ENCODE measurements at regions not wholly inside any gene's neighbourhood (a gene's known extent, or its start where the extent isn't known, plus 50 kb on each side); places are given as distances from the start of the nearest gene placed in this dataset.

- in situ Hi-C loops (cut with MboI; ENCODE audit: low pct_ligation_motif_present in 1 of 4, low pct_unique_long_range_greater_than_20kb in 1 of 4, low sequenced_read_pairs in 3 of 4): no loop called here
- 76% methylated on average over 4 of the region's 14 CpGs; no CpG with 5 or more reads in 1 of the 2 donors for WGBS, 2 donors (ENCODE audit: low coverage in 1 of 2)
- H3K4me1 ChIP-seq: no peaks in the 10 kb centered on the region
- no peak overlapping the region for H3K27ac ChIP-seq
- no peaks in the 10 kb centered on the region for H3K36me3 ChIP-seq
- TF ChIP-seq EP300 (IDR thresholded peaks at IDR 0.05; ENCODE audit: low read depth): no peak
- no peak for TF ChIP-seq POLR2A (IDR thresholded peaks at IDR 0.05)
- TF ChIP-seq POLR2AphosphoS5 (IDR thresholded peaks at IDR 0.05): no peak
- TF ChIP-seq, protein P1, sequence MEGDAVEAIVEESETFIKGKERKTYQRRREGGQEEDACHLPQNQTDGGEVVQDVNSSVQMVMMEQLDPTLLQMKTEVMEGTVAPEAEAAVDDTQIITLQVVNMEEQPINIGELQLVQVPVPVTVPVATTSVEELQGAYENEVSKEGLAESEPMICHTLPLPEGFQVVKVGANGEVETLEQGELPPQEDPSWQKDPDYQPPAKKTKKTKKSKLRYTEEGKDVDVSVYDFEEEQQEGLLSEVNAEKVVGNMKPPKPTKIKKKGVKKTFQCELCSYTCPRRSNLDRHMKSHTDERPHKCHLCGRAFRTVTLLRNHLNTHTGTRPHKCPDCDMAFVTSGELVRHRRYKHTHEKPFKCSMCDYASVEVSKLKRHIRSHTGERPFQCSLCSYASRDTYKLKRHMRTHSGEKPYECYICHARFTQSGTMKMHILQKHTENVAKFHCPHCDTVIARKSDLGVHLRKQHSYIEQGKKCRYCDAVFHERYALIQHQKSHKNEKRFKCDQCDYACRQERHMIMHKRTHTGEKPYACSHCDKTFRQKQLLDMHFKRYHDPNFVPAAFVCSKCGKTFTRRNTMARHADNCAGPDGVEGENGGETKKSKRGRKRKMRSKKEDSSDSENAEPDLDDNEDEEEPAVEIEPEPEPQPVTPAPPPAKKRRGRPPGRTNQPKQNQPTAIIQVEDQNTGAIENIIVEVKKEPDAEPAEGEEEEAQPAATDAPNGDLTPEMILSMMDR (IDR thresholded peaks at IDR 0.05): no peak
- DNase-seq: no peak
- H3K9me3 ChIP-seq: no peaks in the 10 kb centered on the region
- intact Hi-C loops (cut with DNase I; ENCODE audit: low total_unique reads): no loop called here
- no peaks in the 10 kb centered on the region for H3K27me3 ChIP-seq
- no peak overlapping the region for H3K4me3 ChIP-seq
These were observed 160.1 kb downstream of the SALL1 start for GRCh38 chr16:50991006-50991405.

- in situ Hi-C loops (cut with MboI; ENCODE audit: low pct_ligation_motif_present in 1 of 4, low pct_unique_long_range_greater_than_20kb in 1 of 4, low sequenced_read_pairs in 3 of 4) (no loop called here), intact Hi-C loops (cut with DNase I; ENCODE audit: low total_unique reads) (no loop called here)
- Histone ChIP-seq H3K27ac (no peak overlapping the region), H3K36me3 (no peaks in the 10 kb centered on the region), H3K27me3 (no peaks in the 10 kb centered on the region), H3K4me3 (no peak overlapping the region), H3K9me3 (no peaks in the 10 kb centered on the region), H3K4me1 (no peaks in the 10 kb centered on the region)
- 57 to 80% methylated on average over 1 of the region's 1 CpG for WGBS, 2 donors (ENCODE audit: low coverage in 1 of 2)
- TF ChIP-seq POLR2A (IDR thresholded peaks at IDR 0.05) (no peak), POLR2AphosphoS5 (IDR thresholded peaks at IDR 0.05) (no peak), EP300 (IDR thresholded peaks at IDR 0.05; ENCODE audit: low read depth) (no peak)
- TF ChIP-seq, protein P1 (IDR thresholded peaks at IDR 0.05): no peak
- no peak for DNase-seq
These were observed 162.0 kb downstream of the SALL1 start for GRCh38 chr16:50989047-50989446.

- Histone ChIP-seq H3K4me3 (no peak overlapping the region), H3K36me3 (no peaks in the 10 kb centered on the region), H3K9me3 (no peaks in the 10 kb centered on the region), H3K27me3 (no peaks in the 10 kb centered on the region), H3K4me1 (no peaks in the 10 kb centered on the region), H3K27ac (no peak overlapping the region)
- DNase-seq: no peak
- intact Hi-C loops (cut with DNase I; ENCODE audit: low total_unique reads): no loop called here
- 43% methylated on average over 3 of the region's 3 CpGs; no CpG with 5 or more reads in 1 of the 2 donors for WGBS, 2 donors (ENCODE audit: low coverage in 1 of 2)
- TF ChIP-seq EP300 (IDR thresholded peaks at IDR 0.05; ENCODE audit: low read depth) (no peak), POLR2AphosphoS5 (IDR thresholded peaks at IDR 0.05) (no peak), POLR2A (IDR thresholded peaks at IDR 0.05) (no peak)
- TF ChIP-seq, protein P1 (IDR thresholded peaks at IDR 0.05): no peak
- in situ Hi-C loops (cut with MboI; ENCODE audit: low pct_ligation_motif_present in 1 of 4, low pct_unique_long_range_greater_than_20kb in 1 of 4, low sequenced_read_pairs in 3 of 4): no loop called here
These were observed 162.6 kb downstream of the SALL1 start for GRCh38 chr16:50988441-50988840.

GRCh38 chr16:50986453-50986852 is 164.6 kb downstream of the SALL1 start:
- intact Hi-C loops (cut with DNase I; ENCODE audit: low total_unique reads): no loop called here
- H3K27ac ChIP-seq: no peak overlapping the region
- H3K9me3 ChIP-seq: no peaks in the 10 kb centered on the region
- TF ChIP-seq POLR2A (IDR thresholded peaks at IDR 0.05) (no peak), EP300 (IDR thresholded peaks at IDR 0.05; ENCODE audit: low read depth) (no peak), POLR2AphosphoS5 (IDR thresholded peaks at IDR 0.05) (no peak)
- TF ChIP-seq, protein P1 (IDR thresholded peaks at IDR 0.05): no peak
- in situ Hi-C loops (cut with MboI; ENCODE audit: low pct_ligation_motif_present in 1 of 4, low pct_unique_long_range_greater_than_20kb in 1 of 4, low sequenced_read_pairs in 3 of 4): no loop called here
- no peaks in the 10 kb centered on the region for H3K36me3 ChIP-seq
- WGBS, 2 donors (ENCODE audit: low coverage in 1 of 2): 0 to 71% methylated on average over 1 to 5 of the region's 5 CpGs
- H3K27me3 ChIP-seq: no peaks in the 10 kb centered on the region
- H3K4me1 ChIP-seq: no peaks in the 10 kb centered on the region
- H3K4me3 ChIP-seq: no peak overlapping the region
- no peak for DNase-seq
